ENCODE measurements at regions not wholly inside any gene's neighbourhood (a gene's known extent, or its start where the extent isn't known, plus 50 kb on each side); places are given as distances from the start of the nearest gene placed in this dataset.
A peak's percentile ranks its signal among the peaks of the same experiment; 100 is the strongest.

GRCh38 chr18:65620076-65620696 lies 130.6 kb upstream of the CDH7 start:
- FAIRE-seq: no peak
- Histone ChIP-seq H3K4me3 (ENCODE audit: low read length in 3 of 3) (no peak overlapping the region), H3K27ac (ENCODE audit: low read depth in 2 of 2, low read length in 2 of 2) (no peak overlapping the region), H3K4me1 (ENCODE audit: control insufficient read depth in 2 of 3, insufficient read depth in 2 of 3, low read depth in 1 of 3, low read length in 3 of 3) (no peaks in the 10 kb centered on the region), H3K27me3 (ENCODE audit: control insufficient read depth, insufficient read depth, low read length) (no peaks in the 10 kb centered on the region), H3K9me3 (ENCODE audit: control insufficient read depth in 2 of 3, insufficient read depth in 1 of 3, low read length in 3 of 3) (no peaks in the 10 kb centered on the region), H3K36me3 (ENCODE audit: control insufficient read depth in 2 of 3, insufficient read depth in 3 of 3, low read length in 3 of 3) (no peaks in the 10 kb centered on the region), H3K9ac (ENCODE audit: low read length in 3 of 3) (no peak overlapping the region)
- intact Hi-C loops (cut with DNase I): no loop called here
- DNase-seq: peak in 1 of 5 donors; percentile 60
- TF ChIP-seq, protein P1, sequence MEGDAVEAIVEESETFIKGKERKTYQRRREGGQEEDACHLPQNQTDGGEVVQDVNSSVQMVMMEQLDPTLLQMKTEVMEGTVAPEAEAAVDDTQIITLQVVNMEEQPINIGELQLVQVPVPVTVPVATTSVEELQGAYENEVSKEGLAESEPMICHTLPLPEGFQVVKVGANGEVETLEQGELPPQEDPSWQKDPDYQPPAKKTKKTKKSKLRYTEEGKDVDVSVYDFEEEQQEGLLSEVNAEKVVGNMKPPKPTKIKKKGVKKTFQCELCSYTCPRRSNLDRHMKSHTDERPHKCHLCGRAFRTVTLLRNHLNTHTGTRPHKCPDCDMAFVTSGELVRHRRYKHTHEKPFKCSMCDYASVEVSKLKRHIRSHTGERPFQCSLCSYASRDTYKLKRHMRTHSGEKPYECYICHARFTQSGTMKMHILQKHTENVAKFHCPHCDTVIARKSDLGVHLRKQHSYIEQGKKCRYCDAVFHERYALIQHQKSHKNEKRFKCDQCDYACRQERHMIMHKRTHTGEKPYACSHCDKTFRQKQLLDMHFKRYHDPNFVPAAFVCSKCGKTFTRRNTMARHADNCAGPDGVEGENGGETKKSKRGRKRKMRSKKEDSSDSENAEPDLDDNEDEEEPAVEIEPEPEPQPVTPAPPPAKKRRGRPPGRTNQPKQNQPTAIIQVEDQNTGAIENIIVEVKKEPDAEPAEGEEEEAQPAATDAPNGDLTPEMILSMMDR (IDR thresholded peaks at IDR 0.05; ENCODE audit: borderline replicate concordance, extremely low read depth, insufficient read depth): no peak

GRCh38 chr18:65610939-65611338 lies 139.9 kb upstream of the CDH7 start:
- Histone ChIP-seq H3K4me3 (ENCODE audit: low read length in 3 of 3) (no peak overlapping the region), H3K36me3 (ENCODE audit: control insufficient read depth in 2 of 3, insufficient read depth in 3 of 3, low read length in 3 of 3) (no peaks in the 10 kb centered on the region), H3K9ac (ENCODE audit: low read length in 3 of 3) (no peak overlapping the region), H3K9me3 (ENCODE audit: control insufficient read depth in 2 of 3, insufficient read depth in 1 of 3, low read length in 3 of 3) (no peaks in the 10 kb centered on the region), H3K27me3 (ENCODE audit: control insufficient read depth, insufficient read depth, low read length) (no peaks in the 10 kb centered on the region), H3K27ac (ENCODE audit: low read depth in 2 of 2, low read length in 2 of 2) (no peak overlapping the region), H3K4me1 (ENCODE audit: control insufficient read depth in 2 of 3, insufficient read depth in 2 of 3, low read depth in 1 of 3, low read length in 3 of 3) (no peaks in the 10 kb centered on the region)
- no peak for DNase-seq
- intact Hi-C loops (cut with DNase I): no loop called here
- no peak for FAIRE-seq
- TF ChIP-seq, protein P1 (IDR thresholded peaks at IDR 0.05; ENCODE audit: borderline replicate concordance, extremely low read depth, insufficient read depth): no peak

DNA sequence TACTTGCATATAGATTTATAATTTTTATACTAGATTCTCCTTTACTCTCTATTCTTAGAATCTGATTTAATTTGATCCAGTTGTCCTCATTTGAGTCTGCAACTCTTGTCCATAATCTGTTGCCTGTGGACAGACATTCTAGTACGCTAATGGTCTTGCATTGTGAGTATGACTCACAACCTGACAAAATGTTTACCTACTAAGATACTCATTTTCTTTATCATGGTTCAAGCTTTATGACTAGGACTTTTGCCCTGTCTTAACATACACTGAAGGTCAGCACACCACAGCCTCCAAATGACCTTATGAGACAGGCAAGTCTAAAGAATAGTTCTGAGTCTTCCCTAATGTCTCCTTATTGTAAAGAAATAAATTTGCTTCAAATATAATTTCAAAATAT lies 142.3 kb upstream of the CDH7 start:
- no peaks in the 10 kb centered on the region for H3K4me1 ChIP-seq (ENCODE audit: control insufficient read depth in 2 of 3, insufficient read depth in 2 of 3, low read depth in 1 of 3, low read length in 3 of 3)

More for the DNA sequence above, 142.3 kb upstream of the CDH7 start:
- TF ChIP-seq, protein P1 (IDR thresholded peaks at IDR 0.05; ENCODE audit: borderline replicate concordance, extremely low read depth, insufficient read depth): no peak
- no peak for FAIRE-seq
- H3K36me3 ChIP-seq (ENCODE audit: control insufficient read depth in 2 of 3, insufficient read depth in 3 of 3, low read length in 3 of 3): no peaks in the 10 kb centered on the region
- no peaks in the 10 kb centered on the region for H3K9me3 ChIP-seq (ENCODE audit: control insufficient read depth in 2 of 3, insufficient read depth in 1 of 3, low read length in 3 of 3)
- H3K4me3 ChIP-seq (ENCODE audit: low read length in 3 of 3): no peak overlapping the region
- DNase-seq: no peak
- no peak overlapping the region for H3K27ac ChIP-seq (ENCODE audit: low read depth in 2 of 2, low read length in 2 of 2)
- H3K27me3 ChIP-seq (ENCODE audit: control insufficient read depth, insufficient read depth, low read length): no peaks in the 10 kb centered on the region
- no peak overlapping the region for H3K9ac ChIP-seq (ENCODE audit: low read length in 3 of 3)
- intact Hi-C loops (cut with DNase I): no loop called here

All from kidney (tissue), 13 donors.